ENCODE measurements at regions not wholly inside any gene's neighbourhood (a gene's known extent, or its start where the extent isn't known, plus 50 kb on each side); places are given as distances from the start of the nearest gene placed in this dataset.

DNA sequence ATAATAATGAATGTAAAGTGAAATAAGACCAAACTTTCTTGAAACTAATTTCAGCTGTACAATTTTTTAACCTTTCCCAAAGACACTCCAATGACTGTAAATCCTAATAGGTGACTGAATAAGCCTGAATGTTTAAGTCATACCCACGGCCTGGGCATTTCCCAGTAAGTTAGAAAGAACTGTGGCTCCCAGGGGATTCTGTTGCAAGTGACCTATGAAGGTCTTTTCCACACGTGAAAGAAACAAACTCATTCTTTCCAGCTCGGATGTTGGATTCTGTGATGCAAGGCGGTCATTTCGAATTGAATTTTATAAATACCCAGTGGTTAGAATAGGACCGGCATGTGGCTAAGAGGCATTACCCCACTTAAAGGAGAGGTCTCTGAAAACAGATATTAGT, 1134.4 kb downstream of the GALC start:
- no peaks in the 10 kb centered on the region for H3K4me1 ChIP-seq (ENCODE audit: control insufficient read depth, insufficient read depth, low read length)
- DNase-seq (ENCODE audit: low read depth, low spot score) = no peak
- in situ Hi-C loops (cut with HindIII; ENCODE audit: low pct_unique_long_range_greater_than_20kb, low sequenced_read_pairs) (no loop called here), intact Hi-C loops (cut with micrococcal nuclease; ENCODE audit: unreplicated experiment) (no loop called here)
- no peaks in the 10 kb centered on the region for H3K27me3 ChIP-seq (ENCODE audit: control insufficient read depth, insufficient read depth, low read length)
- H3K27ac ChIP-seq (ENCODE audit: low read length) = no peak overlapping the region
- TF ChIP-seq POLR2AphosphoS5 (IDR thresholded peaks at IDR 0.05; ENCODE audit: low read depth, low read length) (no peak), SIN3A (IDR thresholded peaks at IDR 0.05; ENCODE audit: borderline replicate concordance, insufficient read depth, low read depth, low read length) (no peak), TCF7L2 (IDR thresholded peaks at IDR 0.05; ENCODE audit: low read depth, low read length) (no peak)
- TF ChIP-seq, protein P1, sequence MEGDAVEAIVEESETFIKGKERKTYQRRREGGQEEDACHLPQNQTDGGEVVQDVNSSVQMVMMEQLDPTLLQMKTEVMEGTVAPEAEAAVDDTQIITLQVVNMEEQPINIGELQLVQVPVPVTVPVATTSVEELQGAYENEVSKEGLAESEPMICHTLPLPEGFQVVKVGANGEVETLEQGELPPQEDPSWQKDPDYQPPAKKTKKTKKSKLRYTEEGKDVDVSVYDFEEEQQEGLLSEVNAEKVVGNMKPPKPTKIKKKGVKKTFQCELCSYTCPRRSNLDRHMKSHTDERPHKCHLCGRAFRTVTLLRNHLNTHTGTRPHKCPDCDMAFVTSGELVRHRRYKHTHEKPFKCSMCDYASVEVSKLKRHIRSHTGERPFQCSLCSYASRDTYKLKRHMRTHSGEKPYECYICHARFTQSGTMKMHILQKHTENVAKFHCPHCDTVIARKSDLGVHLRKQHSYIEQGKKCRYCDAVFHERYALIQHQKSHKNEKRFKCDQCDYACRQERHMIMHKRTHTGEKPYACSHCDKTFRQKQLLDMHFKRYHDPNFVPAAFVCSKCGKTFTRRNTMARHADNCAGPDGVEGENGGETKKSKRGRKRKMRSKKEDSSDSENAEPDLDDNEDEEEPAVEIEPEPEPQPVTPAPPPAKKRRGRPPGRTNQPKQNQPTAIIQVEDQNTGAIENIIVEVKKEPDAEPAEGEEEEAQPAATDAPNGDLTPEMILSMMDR (IDR thresholded peaks at IDR 0.05) = no peak
- TF ChIP-seq, protein P2, sequence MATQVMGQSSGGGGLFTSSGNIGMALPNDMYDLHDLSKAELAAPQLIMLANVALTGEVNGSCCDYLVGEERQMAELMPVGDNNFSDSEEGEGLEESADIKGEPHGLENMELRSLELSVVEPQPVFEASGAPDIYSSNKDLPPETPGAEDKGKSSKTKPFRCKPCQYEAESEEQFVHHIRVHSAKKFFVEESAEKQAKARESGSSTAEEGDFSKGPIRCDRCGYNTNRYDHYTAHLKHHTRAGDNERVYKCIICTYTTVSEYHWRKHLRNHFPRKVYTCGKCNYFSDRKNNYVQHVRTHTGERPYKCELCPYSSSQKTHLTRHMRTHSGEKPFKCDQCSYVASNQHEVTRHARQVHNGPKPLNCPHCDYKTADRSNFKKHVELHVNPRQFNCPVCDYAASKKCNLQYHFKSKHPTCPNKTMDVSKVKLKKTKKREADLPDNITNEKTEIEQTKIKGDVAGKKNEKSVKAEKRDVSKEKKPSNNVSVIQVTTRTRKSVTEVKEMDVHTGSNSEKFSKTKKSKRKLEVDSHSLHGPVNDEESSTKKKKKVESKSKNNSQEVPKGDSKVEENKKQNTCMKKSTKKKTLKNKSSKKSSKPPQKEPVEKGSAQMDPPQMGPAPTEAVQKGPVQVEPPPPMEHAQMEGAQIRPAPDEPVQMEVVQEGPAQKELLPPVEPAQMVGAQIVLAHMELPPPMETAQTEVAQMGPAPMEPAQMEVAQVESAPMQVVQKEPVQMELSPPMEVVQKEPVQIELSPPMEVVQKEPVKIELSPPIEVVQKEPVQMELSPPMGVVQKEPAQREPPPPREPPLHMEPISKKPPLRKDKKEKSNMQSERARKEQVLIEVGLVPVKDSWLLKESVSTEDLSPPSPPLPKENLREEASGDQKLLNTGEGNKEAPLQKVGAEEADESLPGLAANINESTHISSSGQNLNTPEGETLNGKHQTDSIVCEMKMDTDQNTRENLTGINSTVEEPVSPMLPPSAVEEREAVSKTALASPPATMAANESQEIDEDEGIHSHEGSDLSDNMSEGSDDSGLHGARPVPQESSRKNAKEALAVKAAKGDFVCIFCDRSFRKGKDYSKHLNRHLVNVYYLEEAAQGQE (IDR thresholded peaks at IDR 0.05; ENCODE audit: insufficient read depth in 1 of 2, low read depth in 2 of 2, low read length in 1 of 2) = no peak
- POLR2A ChIA-PET = no interaction called here
- H3K4me3 ChIP-seq (ENCODE audit: low read depth in 2 of 2, low read length in 2 of 2) = no peak overlapping the region
- H3K9me3 ChIP-seq (ENCODE audit: control insufficient read depth, insufficient read depth, low read depth, low read length) = no peaks in the 10 kb centered on the region
- no TSS peak for BruUV-seq (replicated peaks)
- H3K36me3 ChIP-seq (ENCODE audit: control insufficient read depth, insufficient read depth, low read length) = no peaks in the 10 kb centered on the region
- ATAC-seq = no peak
- CTCF ChIA-PET = no interaction called here

GRCh38 chr14:86858031-86858430, 1135.0 kb downstream of the GALC start:
- DNase-seq (ENCODE audit: low read depth, low spot score) (no peak), ATAC-seq (no peak)
- TF ChIP-seq TCF7L2 (IDR thresholded peaks at IDR 0.05; ENCODE audit: low read depth, low read length) (no peak), POLR2AphosphoS5 (IDR thresholded peaks at IDR 0.05; ENCODE audit: low read depth, low read length) (no peak)
- TF ChIP-seq, protein P1 (IDR thresholded peaks at IDR 0.05) = no peak
- TF ChIP-seq, protein P2 (IDR thresholded peaks at IDR 0.05; ENCODE audit: insufficient read depth in 1 of 2, low read depth in 2 of 2, low read length in 1 of 2) = no peak
- Histone ChIP-seq H3K4me3 (ENCODE audit: low read depth in 2 of 2, low read length in 2 of 2) (no peak overlapping the region), H3K36me3 (ENCODE audit: control insufficient read depth, insufficient read depth, low read length) (no peaks in the 10 kb centered on the region), H3K4me1 (ENCODE audit: control insufficient read depth, insufficient read depth, low read length) (no peaks in the 10 kb centered on the region), H3K9me3 (ENCODE audit: control insufficient read depth, insufficient read depth, low read depth, low read length) (no peaks in the 10 kb centered on the region), H3K27ac (ENCODE audit: low read length) (no peak overlapping the region), H3K27me3 (ENCODE audit: control insufficient read depth, insufficient read depth, low read length) (no peaks in the 10 kb centered on the region)
- BruUV-seq (replicated peaks) = no TSS peak
- POLR2A ChIA-PET = no interaction called here
- CTCF ChIA-PET = no interaction called here
- intact Hi-C loops (cut with micrococcal nuclease; ENCODE audit: unreplicated experiment) (no loop called here), in situ Hi-C loops (cut with HindIII; ENCODE audit: low pct_unique_long_range_greater_than_20kb, low sequenced_read_pairs) (no loop called here)

All from Panc1 (cell line).